HCT116 (cell line): ENCODE measurements at regions not wholly inside any gene's neighbourhood (a gene's known extent, or its start where the extent isn't known, plus 50 kb on each side); places are given as distances from the start of the nearest gene placed in this dataset.

Experiments
- ATAC-seq: fragments of 200-7000 bp; cut with Tn5 transposase; 2 replicates; pipeline ENCODE4 v1.9.1; 2020; ENCODE audit warnings: mild to moderate bottlenecking, moderate library complexity
- BruUV-seq: library from RNA; stranded (reverse); fragments of 400-500 nt; replicated peaks from 2 replicates; lab custom pipeline; 2021; lab: Mats Ljungman, UMichigan
- CTCF ChIA-PET: fragments of 300-600 bp; sonication (Branson Sonifier 250); formaldehyde crosslinking; loops from one replicate; lab custom pipeline; 2021; ENCODE audit warnings: antibody characterized with exemption; lab: Charles Lee
- POLR2A ChIA-PET: fragments of 300-600, 350-600 bp; sonication (Branson Sonifier 250); formaldehyde crosslinking; loops from one replicate; lab custom pipeline; 2021; ENCODE audit warnings: antibody characterized with exemption; lab: Charles Lee
- RAD21 ChIA-PET, 2 experiments: fragments of 300-600 bp; sonication (Branson Sonifier 250); formaldehyde crosslinking; loops; one replicate each; lab custom pipeline; 2023; ENCODE audit warnings: low total read pairs in 2 of 2; ENCODE audit not compliant: uncharacterized antibody in 2 of 2, unreplicated experiment in 2 of 2, low non-redundant PET in 1 of 2; lab: Charles Lee
- DNase-seq: peaks from one replicate; pipeline ENCODE4 v3.0.0-alpha.2; 2010; ENCODE audit warnings: low read depth, low spot score
- H2AFZ ChIP-seq: fragments of 200-600 bp; shearing (Covaris generic), sonication (generic); 2 replicates; pipeline ENCODE4 v1.6.1; 2017; ENCODE audit warnings: low read depth, mixed run types, mixed read lengths, antibody characterized with exemption, low read length; ENCODE audit not compliant: poor library complexity, severe bottlenecking
- H3K27ac ChIP-seq: 2 replicates; pipeline ENCODE4 v1.5.1; 2012; ENCODE audit warnings: low read depth, low read length
- H3K27me3 ChIP-seq: fragments of 200-600 bp; sonication (generic); 2 replicates; pipeline ENCODE4 v1.6.1; 2016; ENCODE audit warnings: mixed run types, low read length, mixed read lengths; ENCODE audit not compliant: insufficient read depth
- H3K36me3 ChIP-seq, 2 experiments: fragments of 200-500 bp in 1 of 2; fragments of 200-600 bp in 1 of 2; sonication (Bioruptor generic) in 1 of 2; sonication (generic) in 1 of 2; 2 replicates each; pipeline versions ENCODE4 v1.5.1 to v1.6.1; 2014 to 2016; ENCODE audit warnings: low read length in 2 of 2, inconsistent platforms in 1 of 2, mixed read lengths in 1 of 2, mixed run types in 1 of 2; ENCODE audit not compliant: insufficient read depth in 2 of 2, control insufficient read depth in 1 of 2
- H3K4me1 ChIP-seq, 2 experiments: fragments of 200-600 bp in 1 of 2; sonication (generic) in 1 of 2; 2 replicates each; pipeline versions ENCODE4 v1.5.1 to v1.6.1; 2012 to 2017; ENCODE audit warnings: low read length in 2 of 2, inconsistent platforms in 1 of 2, mild to moderate bottlenecking in 1 of 2, mixed read lengths in 1 of 2, mixed run types in 1 of 2, moderate library complexity in 1 of 2; ENCODE audit not compliant: insufficient read depth in 2 of 2, control insufficient read depth in 1 of 2
- H3K4me2 ChIP-seq: fragments of 200-600 bp; sonication (generic); 2 replicates; pipeline ENCODE4 v1.6.1; 2017; ENCODE audit warnings: mixed run types, low read length, mixed read lengths
- H3K4me3 ChIP-seq, 2 experiments: fragments of 200-600 bp in 1 of 2; sonication (generic) in 1 of 2; replicated peaks in 1 of 2; 2 replicates each; pipeline ENCODE4 v1.5.1; 2011 to 2016; ENCODE audit warnings: low read length in 2 of 2, control low read depth in 1 of 2, low read depth in 1 of 2, mild to moderate bottlenecking in 1 of 2, mixed read lengths in 1 of 2, mixed run types in 1 of 2
- H3K79me2 ChIP-seq: fragments of 200-600 bp; sonication (generic); 2 replicates; pipeline ENCODE4 v1.6.1; 2017; ENCODE audit warnings: mild to moderate bottlenecking, mixed run types, low read length, moderate library complexity, mixed read lengths; ENCODE audit not compliant: insufficient read depth
- H3K9ac ChIP-seq: fragments of 200-600 bp; sonication (generic); 2 replicates; pipeline ENCODE4 v1.6.1; 2016; ENCODE audit warnings: low read length, mixed read lengths
- H3K9me2 ChIP-seq: fragments of 200-600 bp; sonication (generic), shearing (Covaris generic); 2 replicates; pipeline ENCODE4 v1.6.1; 2017; ENCODE audit warnings: mixed run types, mild to moderate bottlenecking, moderate library complexity; ENCODE audit not compliant: insufficient read depth
- H3K9me3 ChIP-seq, 2 experiments: fragments of 200-500 bp in 1 of 2; fragments of 200-600 bp in 1 of 2; sonication (Bioruptor generic) in 1 of 2; sonication (generic) in 1 of 2; 2 replicates each; pipeline ENCODE4 v1.6.1; 2014 to 2017; ENCODE audit warnings: low read length in 2 of 2, mixed read lengths in 2 of 2, inconsistent platforms in 1 of 2, low read depth in 1 of 2, mild to moderate bottlenecking in 1 of 2, mixed run types in 1 of 2, moderate library complexity in 1 of 2; ENCODE audit not compliant: control insufficient read depth in 1 of 2, insufficient read depth in 1 of 2
- H4K20me1 ChIP-seq: fragments of 200-600 bp; sonication (generic), shearing (Covaris generic); 2 replicates; pipeline ENCODE4 v1.6.1; 2017; ENCODE audit warnings: mixed run types, mild to moderate bottlenecking, moderate library complexity; ENCODE audit not compliant: insufficient read depth
- CBX3 ChIP-seq: IDR thresholded peaks from 2 replicates; pipeline ENCODE4 v1.6.1; 2012; ENCODE audit warnings: low read depth
- CEBPB ChIP-seq: IDR thresholded peaks from 2 replicates; pipeline ENCODE4 v1.6.1; 2012; ENCODE audit warnings: low read depth
- EGR1 ChIP-seq: IDR thresholded peaks from 2 replicates; pipeline ENCODE4 v1.6.1; 2012; ENCODE audit warnings: low read depth
- EZH2phosphoT487 ChIP-seq: fragments of 200-600 bp; IDR thresholded peaks from 2 replicates; pipeline ENCODE4 v1.6.1; 2018; ENCODE audit warnings: antibody characterized with exemption, borderline replicate concordance
- FOSL1 ChIP-seq: IDR thresholded peaks from 2 replicates; pipeline ENCODE4 v1.6.1; 2012; ENCODE audit warnings: low read depth
- JUND ChIP-seq: IDR thresholded peaks from 2 replicates; pipeline ENCODE4 v1.6.1; 2012
- POLR2AphosphoS5 ChIP-seq: IDR thresholded peaks from 2 replicates; pipeline ENCODE4 v1.6.1; 2011; ENCODE audit warnings: mild to moderate bottlenecking, low read depth, low read length, moderate library complexity
- RAD21 ChIP-seq: IDR thresholded peaks from 2 replicates; pipeline ENCODE4 v1.6.1; 2012; ENCODE audit warnings: low read depth, mild to moderate bottlenecking
- SIN3A ChIP-seq: IDR thresholded peaks from 2 replicates; pipeline ENCODE4 v1.6.1; 2012; ENCODE audit warnings: low read depth
- SP1 ChIP-seq: IDR thresholded peaks from 2 replicates; pipeline ENCODE4 v1.6.1; 2012; ENCODE audit warnings: low read depth
- SRF ChIP-seq: IDR thresholded peaks from 2 replicates; pipeline ENCODE4 v1.6.1; 2012; ENCODE audit warnings: low read depth
- TCF7L2 ChIP-seq: IDR thresholded peaks from 2 replicates; pipeline ENCODE4 v1.7.0; 2011; ENCODE audit warnings: borderline replicate concordance, inconsistent platforms; ENCODE audit not compliant: insufficient read depth, insufficient read length; ENCODE audit errors: extremely low read depth
- YY1 ChIP-seq: IDR thresholded peaks from 2 replicates; pipeline ENCODE4 v1.6.1; 2011; ENCODE audit warnings: low read length, low read depth, moderate library complexity, mild to moderate bottlenecking; ENCODE audit not compliant: insufficient replicate concordance; ENCODE audit errors: extremely low read depth
- ZFX ChIP-seq: fragments of 450-650 bp; IDR thresholded peaks from 2 replicates; pipeline ENCODE4 v1.6.1; 2017
- ZNF274 ChIP-seq: fragments of 200-500 bp; sonication (Bioruptor generic); IDR thresholded peaks from 2 replicates; pipeline ENCODE4 v1.6.1; 2014; ENCODE audit warnings: mild to moderate bottlenecking, low read depth, low read length, inconsistent platforms
- intact Hi-C: fragments of 100-400 bp; cut with micrococcal nuclease; formaldehyde crosslinking; loops from 2 replicates; pipeline ENCODE4 v1.10.0; 2022
- TF ChIP-seq, protein P1 (sequence below), 3 experiments: fragments of 200-600 bp in 1 of 3; sonication (generic) in 1 of 3; IDR thresholded peaks in 2 of 3; conservative IDR thresholded peaks in 1 of 3; 2 replicates each; pipeline ENCODE4 v1.5.1; 2012 to 2017; ENCODE audit warnings: low read depth in 2 of 3, low read length in 2 of 3, antibody characterized with exemption in 1 of 3, borderline replicate concordance in 1 of 3, control low read depth in 1 of 3, mild to moderate bottlenecking in 1 of 3, mixed read lengths in 1 of 3, mixed run types in 1 of 3, moderate library complexity in 1 of 3; ENCODE audit not compliant: insufficient read depth in 1 of 3
- TF ChIP-seq, protein P2 (sequence below): IDR thresholded peaks from 2 replicates; pipeline ENCODE4 v1.6.1; 2012
- TF ChIP-seq, protein P3 (sequence below): IDR thresholded peaks from 2 replicates; pipeline ENCODE4 v1.6.1; 2012

DNA sequence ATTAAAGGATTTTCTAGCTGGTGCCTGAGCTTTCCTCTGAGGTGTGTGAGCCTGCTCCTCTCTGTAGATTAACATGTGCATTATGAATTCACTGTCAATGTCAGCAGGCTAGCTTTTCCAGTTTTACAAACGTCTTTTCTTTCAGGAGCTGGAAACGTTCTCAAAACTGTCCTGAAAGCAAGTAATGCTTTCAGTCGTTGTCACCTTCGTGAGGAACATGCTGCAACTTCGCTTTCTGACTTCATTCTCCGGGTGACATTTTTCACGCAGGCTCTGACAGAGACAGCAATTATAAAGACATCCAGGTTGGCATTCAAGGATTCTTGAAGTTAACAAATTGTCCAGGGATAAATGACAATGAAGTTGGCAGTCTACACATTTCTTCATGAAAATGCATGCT, 671.5 kb downstream of the DHX35 start:
- H3K27me3 ChIP-seq, result no peaks in the 10 kb centered on the region
- no peaks in the 10 kb centered on the region for H3K4me1 ChIP-seq
- BruUV-seq, result no TSS peak
- H3K4me3 ChIP-seq, result no peak overlapping the region
- H3K27ac ChIP-seq, result no peak overlapping the region
- ATAC-seq, result no peak
- H3K9me3 ChIP-seq, result peaks cover 0 to 4% of the 10 kb centered on the region in 2 experiments; a peak in 2 of 4 replicates
- H3K9ac ChIP-seq, result no peak overlapping the region
- ChIA-PET POLR2A (no interaction called here), RAD21 (no interaction called here), CTCF (no interaction called here)
- H3K36me3 ChIP-seq, result no peaks in the 10 kb centered on the region
- no peak for DNase-seq
- H4K20me1 ChIP-seq, result no peaks in the 10 kb centered on the region
- H2AFZ ChIP-seq, result no peak overlapping the region
- TF ChIP-seq, protein P1, sequence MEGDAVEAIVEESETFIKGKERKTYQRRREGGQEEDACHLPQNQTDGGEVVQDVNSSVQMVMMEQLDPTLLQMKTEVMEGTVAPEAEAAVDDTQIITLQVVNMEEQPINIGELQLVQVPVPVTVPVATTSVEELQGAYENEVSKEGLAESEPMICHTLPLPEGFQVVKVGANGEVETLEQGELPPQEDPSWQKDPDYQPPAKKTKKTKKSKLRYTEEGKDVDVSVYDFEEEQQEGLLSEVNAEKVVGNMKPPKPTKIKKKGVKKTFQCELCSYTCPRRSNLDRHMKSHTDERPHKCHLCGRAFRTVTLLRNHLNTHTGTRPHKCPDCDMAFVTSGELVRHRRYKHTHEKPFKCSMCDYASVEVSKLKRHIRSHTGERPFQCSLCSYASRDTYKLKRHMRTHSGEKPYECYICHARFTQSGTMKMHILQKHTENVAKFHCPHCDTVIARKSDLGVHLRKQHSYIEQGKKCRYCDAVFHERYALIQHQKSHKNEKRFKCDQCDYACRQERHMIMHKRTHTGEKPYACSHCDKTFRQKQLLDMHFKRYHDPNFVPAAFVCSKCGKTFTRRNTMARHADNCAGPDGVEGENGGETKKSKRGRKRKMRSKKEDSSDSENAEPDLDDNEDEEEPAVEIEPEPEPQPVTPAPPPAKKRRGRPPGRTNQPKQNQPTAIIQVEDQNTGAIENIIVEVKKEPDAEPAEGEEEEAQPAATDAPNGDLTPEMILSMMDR (IDR thresholded peaks at IDR 0.05 in 2 of 3, conservative IDR thresholded peaks at IDR 0.05 in 1 of 3; ENCODE audit: borderline replicate concordance in 1 of 3, insufficient read depth in 1 of 3, low read depth in 2 of 3, low read length in 2 of 3), result no peak
- no peak for TF ChIP-seq ZFX
- TF ChIP-seq ZNF274, result no peak
- TF ChIP-seq SRF, result no peak
- TF ChIP-seq JUND, result no peak
- no peak for TF ChIP-seq CBX3
- TF ChIP-seq, protein P2, sequence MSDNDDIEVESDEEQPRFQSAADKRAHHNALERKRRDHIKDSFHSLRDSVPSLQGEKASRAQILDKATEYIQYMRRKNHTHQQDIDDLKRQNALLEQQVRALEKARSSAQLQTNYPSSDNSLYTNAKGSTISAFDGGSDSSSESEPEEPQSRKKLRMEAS, result no peak
- TF ChIP-seq POLR2AphosphoS5, result no peak
- no peak for TF ChIP-seq EZH2phosphoT487
- no peak for TF ChIP-seq SP1
- no peak for TF ChIP-seq EGR1
- no peak for TF ChIP-seq RAD21
- TF ChIP-seq TCF7L2, result no peak
- no peak for TF ChIP-seq SIN3A
- no peak for TF ChIP-seq YY1
- TF ChIP-seq CEBPB, result no peak
- TF ChIP-seq, protein P3, sequence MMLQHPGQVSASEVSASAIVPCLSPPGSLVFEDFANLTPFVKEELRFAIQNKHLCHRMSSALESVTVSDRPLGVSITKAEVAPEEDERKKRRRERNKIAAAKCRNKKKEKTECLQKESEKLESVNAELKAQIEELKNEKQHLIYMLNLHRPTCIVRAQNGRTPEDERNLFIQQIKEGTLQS, result no peak
- no peak for TF ChIP-seq FOSL1
- H3K9me2 ChIP-seq, result no peaks in the 10 kb centered on the region
- intact Hi-C loops, result no loop called here
- no peak overlapping the region for H3K4me2 ChIP-seq
- no peaks in the 10 kb centered on the region for H3K79me2 ChIP-seq
